NCI-H82 treated with DMSO at 0.1 percent for 48 hours (cell line): ENCODE measurements at regions not wholly inside any gene's neighbourhood (a gene's known extent, or its start where the extent isn't known, plus 50 kb on each side); places are given as distances from the start of the nearest gene placed in this dataset.
A peak's percentile ranks its signal among the peaks of the same experiment; 100 is the strongest.

ENCODE experiments used
- DNase-seq: peaks from one replicate; lab custom pipeline; 2025; ENCODE audit not compliant: unreplicated experiment; lab: John Stamatoyannopoulos, UW

GRCh38 chr3:132232231-132232792, 84.9 kb upstream of the ACP3 start:
- DNase-seq: no peak

- DNase-seq: no peak
These were observed 80.2 kb upstream of the ACP3 start for GRCh38 chr3:132236701-132237651.

- DNase-seq: no peak
These were observed 79.6 kb upstream of the ACP3 start for GRCh38 chr3:132237652-132238032.

- no peak for DNase-seq
These were observed 77.6 kb upstream of the ACP3 start for GRCh38 chr3:132239587-132239986.

GRCh38 chr3:132241776-132242514, 75.3 kb upstream of the ACP3 start:
- no peak for DNase-seq

- no peak for DNase-seq
These were observed 74.4 kb upstream of the ACP3 start for GRCh38 chr3:132242790-132243189.

GRCh38 chr3:132245552-132246142, 71.6 kb upstream of the ACP3 start:
- no peak for DNase-seq

- DNase-seq: no peak
These were observed 71.0 kb upstream of the ACP3 start for GRCh38 chr3:132246212-132246611.

- no peak for DNase-seq
These were observed 70.0 kb upstream of the ACP3 start for GRCh38 chr3:132247211-132247610.

- no peak for DNase-seq
These were observed 68.7 kb upstream of the ACP3 start for GRCh38 chr3:132248490-132248889.

GRCh38 chr3:132253262-132253878, 63.8 kb upstream of the ACP3 start:
- DNase-seq: peak; percentile 26

GRCh38 chr3:132254076-132254755, 63.0 kb upstream of the ACP3 start:
- DNase-seq: no peak

- no peak for DNase-seq
These were observed 62.0 kb upstream of the ACP3 start for GRCh38 chr3:132255041-132255745.

- peak; percentile 35 for DNase-seq
These were observed 60.2 kb upstream of the ACP3 start for GRCh38 chr3:132256989-132257388.

GRCh38 chr3:132261506-132261905, 55.7 kb upstream of the ACP3 start:
- DNase-seq: no peak

- no peak for DNase-seq
These were observed 54.9 kb upstream of the ACP3 start for GRCh38 chr3:132262305-132262704.

GRCh38 chr3:132262956-132263355, 54.3 kb upstream of the ACP3 start:
- no peak for DNase-seq

- no peak for DNase-seq
These were observed 52.2 kb upstream of the ACP3 start for GRCh38 chr3:132265028-132265427.

- no peak for DNase-seq
These were observed 51.7 kb upstream of the ACP3 start for GRCh38 chr3:132265488-132265887.
